GM12878 (cell line): ENCODE measurements at regions not wholly inside any gene's neighbourhood (a gene's known extent, or its start where the extent isn't known, plus 50 kb on each side); places are given as distances from the start of the nearest gene placed in this dataset.
A peak's percentile ranks its signal among the peaks of the same experiment; 100 is the strongest.

Experiments used
- ATAC-seq: fragments of 200-7000 bp; cut with Tn5 transposase; 3 replicates; pipeline ENCODE4 v1.9.1; 2020; ENCODE audit warnings: mild to moderate bottlenecking, moderate library complexity
- BruUV-seq: library from RNA; stranded (reverse); fragments of 400-500 nt; replicated peaks from 2 replicates; lab custom pipeline; 2021; lab: Mats Ljungman, UMichigan
- CTCF ChIA-PET: fragments of 300-600 bp; sonication (Branson Sonifier 250); formaldehyde crosslinking; extraction: SDS; loops from one replicate; lab custom pipeline; 2021; ENCODE audit warnings: inconsistent platforms; lab: Yijun Ruan, JAX
- POLR2A ChIA-PET: fragments of 350-600 bp; formaldehyde crosslinking; extraction: SDS; loops from one replicate; lab custom pipeline; 2021; ENCODE audit warnings: inconsistent platforms; lab: Charles Lee
- RAD21 ChIA-PET: fragments of 300-600 bp; sonication (Branson Sonifier 250); formaldehyde crosslinking; loops from one replicate; lab custom pipeline; 2023; ENCODE audit warnings: antibody characterized with exemption; ENCODE audit not compliant: unreplicated experiment; lab: Charles Lee
- SMC1A ChIA-PET: fragments of 300-600 bp; sonication (Branson Sonifier 250); formaldehyde crosslinking; loops from one replicate; lab custom pipeline; 2023; ENCODE audit not compliant: unreplicated experiment, uncharacterized antibody; lab: Charles Lee
- DNase-seq: peaks from one replicate; pipeline ENCODE4 v3.0.0-alpha.2; 2011; ENCODE audit warnings: low read depth, low spot score
- FAIRE-seq: peaks from 3 replicates; lab custom pipeline; 2011; peaks lifted over from hg19 to GRCh38; lab: Jason Lieb, UNC
- H2AFZ ChIP-seq: 2 replicates; pipeline ENCODE4 v1.6.0; 2011; ENCODE audit warnings: low read depth, low read length, control low read depth; ENCODE audit not compliant: control insufficient read depth
- H3K27ac ChIP-seq: 2 replicates; pipeline ENCODE4 v1.5.1; 2011; ENCODE audit warnings: control low read depth; ENCODE audit not compliant: control insufficient read depth, insufficient read depth
- H3K27me3 ChIP-seq, 2 experiments: replicated peaks in 1 of 2; 2 replicates each; pipeline versions ENCODE4 v1.6.0 to v1.6.1; 2011; ENCODE audit warnings: low read length in 1 of 2; ENCODE audit not compliant: control insufficient read depth in 2 of 2, insufficient read depth in 2 of 2
- H3K36me3 ChIP-seq, 2 experiments: 2 replicates each; pipeline ENCODE4 v1.5.1; 2011; ENCODE audit warnings: low read length in 1 of 2; ENCODE audit not compliant: control insufficient read depth in 2 of 2, insufficient read depth in 2 of 2
- H3K4me1 ChIP-seq: 2 replicates; pipeline ENCODE4 v1.6.1; 2011; ENCODE audit warnings: mild to moderate bottlenecking, low read length, moderate library complexity, mixed read lengths; ENCODE audit not compliant: control insufficient read depth, insufficient read depth
- H3K4me2 ChIP-seq: 2 replicates; pipeline ENCODE4 v1.6.0; 2011; ENCODE audit warnings: control low read depth; ENCODE audit not compliant: control insufficient read depth, insufficient read depth
- H3K4me3 ChIP-seq: fragments of 200-600 bp; sonication (generic); 2 replicates; pipeline ENCODE4 v1.5.1; 2016
- H3K79me2 ChIP-seq: 2 replicates; pipeline ENCODE4 v1.6.0; 2011; ENCODE audit warnings: low read length; ENCODE audit not compliant: control insufficient read depth, insufficient read depth
- H3K9ac ChIP-seq: 2 replicates; pipeline ENCODE4 v1.8.0; 2011; ENCODE audit warnings: low read length, control low read depth, mixed read lengths; ENCODE audit not compliant: control insufficient read depth, insufficient read depth
- H3K9me3 ChIP-seq: replicated peaks from 3 replicates; pipeline ENCODE4 v1.5.1; 2011; ENCODE audit warnings: mild to moderate bottlenecking, low read length; ENCODE audit not compliant: control insufficient read depth, insufficient read depth
- H4K20me1 ChIP-seq: 2 replicates; pipeline ENCODE4 v1.6.0; 2011; ENCODE audit not compliant: control insufficient read depth, insufficient read depth
- EGR1 ChIP-seq, 2 experiments: IDR thresholded peaks; 1 replicate in 1 of 2; 2 replicates in 1 of 2; pipeline ENCODE4 v1.6.1; 2011 to 2012; ENCODE audit warnings: low read depth in 2 of 2, low read length in 2 of 2, borderline replicate concordance in 1 of 2, mild to moderate bottlenecking in 1 of 2, moderate library complexity in 1 of 2
- ETV6 ChIP-seq, 2 experiments: fragments of 450-650 bp in 1 of 2; IDR thresholded peaks in 1 of 2; conservative IDR thresholded peaks in 1 of 2; 2 replicates each; pipeline ENCODE4 v1.6.1; 2014; ENCODE audit warnings: antibody characterized with exemption in 1 of 2, borderline replicate concordance in 1 of 2, low read depth in 1 of 2, mild to moderate bottlenecking in 1 of 2, moderate library complexity in 1 of 2
- GABPA ChIP-seq: IDR thresholded peaks from 2 replicates; pipeline ENCODE4 v1.6.1; 2014; ENCODE audit warnings: antibody characterized with exemption, low read depth, mild to moderate bottlenecking, inconsistent platforms
- GATAD2B ChIP-seq: fragments of 450-650 bp; conservative IDR thresholded peaks from 2 replicates; pipeline ENCODE4 v1.6.1; 2017; ENCODE audit warnings: low read depth, mild to moderate bottlenecking, moderate library complexity
- MXI1 ChIP-seq: fragments of 150-350 bp; IDR thresholded peaks from 2 replicates; pipeline ENCODE4 v1.6.1; 2011; ENCODE audit warnings: low read depth, mild to moderate bottlenecking, inconsistent platforms, low read length, improper control_type of control experiment
- NFYB ChIP-seq: IDR thresholded peaks from 2 replicates; pipeline ENCODE4 v1.6.1; 2011; ENCODE audit warnings: low read depth, mild to moderate bottlenecking, low read length, improper control_type of control experiment, moderate library complexity; ENCODE audit not compliant: insufficient read depth
- SMAD5 ChIP-seq: IDR thresholded peaks from 2 replicates; pipeline ENCODE4 v1.6.1; 2016; ENCODE audit warnings: antibody characterized with exemption, low read depth
- STAT1 ChIP-seq: fragments of 450-650 bp; conservative IDR thresholded peaks from 2 replicates; pipeline ENCODE4 v1.6.1; 2014; ENCODE audit warnings: antibody characterized with exemption, mild to moderate bottlenecking
- ZBED1 ChIP-seq: IDR thresholded peaks from 2 replicates; pipeline ENCODE4 v1.6.1; 2016; ENCODE audit warnings: borderline replicate concordance
- ZNF622 ChIP-seq: fragments of 450-650 bp; IDR thresholded peaks from 2 replicates; pipeline ENCODE4 v1.6.1; 2017; ENCODE audit warnings: mild to moderate bottlenecking, inconsistent platforms
- WGBS: methylation state at CpG from one replicate; pipeline ENCODE4 v1.1.6; 2016; ENCODE audit warnings: low lambda C conversion rate; ENCODE audit not compliant: insufficient replicate concordance, insufficient coverage; ENCODE audit errors: missing lambda C conversion rate; 5-methylcytosine and 5-hydroxymethylcytosine counted together
- in situ Hi-C: fragments of 300-500 bp; cut with MboI; formaldehyde crosslinking; loops from 9 replicates; pipeline ENCODE4 v1.14.3; 2018; ENCODE audit warnings: mixed read lengths
- intact Hi-C: fragments of 100-400 bp; cut with micrococcal nuclease; formaldehyde crosslinking; loops from one replicate; pipeline ENCODE4 v1.14.2; 2022; ENCODE audit not compliant: unreplicated experiment
- TF ChIP-seq, protein P1 (sequence below): IDR thresholded peaks from 2 replicates; pipeline ENCODE4 v1.6.1; 2012; ENCODE audit warnings: mild to moderate bottlenecking, low read depth, low read length
- TF ChIP-seq, protein P2 (sequence below): fragments of 450-650 bp; IDR thresholded peaks from 2 replicates; pipeline ENCODE4 v1.6.1; 2016; ENCODE audit warnings: mild to moderate bottlenecking
- TF ChIP-seq, protein P3 (sequence below): IDR thresholded peaks from 2 replicates; pipeline ENCODE4 v1.6.1; 2012; ENCODE audit warnings: low read depth, low read length, improper control_type of control experiment
- TF ChIP-seq, protein P4 (sequence below): fragments of 450-650 bp; IDR thresholded peaks from 2 replicates; pipeline ENCODE4 v1.6.1; 2017; ENCODE audit warnings: mild to moderate bottlenecking, low read depth, inconsistent platforms; ENCODE audit not compliant: poor library complexity, severe bottlenecking
- TF ChIP-seq, protein P5 (sequence below): fragments of 450-650 bp; IDR thresholded peaks from 2 replicates; pipeline ENCODE4 v1.6.1; 2017; ENCODE audit warnings: low read depth, mild to moderate bottlenecking, moderate library complexity

DNA sequence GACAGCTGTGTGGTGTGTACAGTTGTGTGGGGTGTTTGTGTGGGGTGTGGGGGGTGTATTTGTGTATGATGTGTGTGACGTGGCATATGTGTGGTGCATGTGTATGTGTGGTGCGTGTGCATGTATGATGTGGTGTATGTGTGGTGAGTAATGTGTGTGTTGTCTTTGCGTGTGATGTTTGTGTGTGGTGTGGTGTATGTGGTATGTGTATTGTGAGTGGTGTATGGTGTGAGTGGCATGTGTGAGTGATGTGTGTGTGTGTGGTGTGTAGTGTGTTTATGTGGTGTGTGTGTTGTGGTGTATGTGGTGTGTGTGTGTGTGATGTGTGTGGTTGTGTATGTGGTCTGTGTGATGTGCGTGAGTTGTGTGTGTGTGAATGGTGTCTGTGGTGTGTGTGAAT is 191.1 kb downstream of the MELK start:
- H3K79me2 ChIP-seq, result no peaks in the 10 kb centered on the region
- TF ChIP-seq MXI1 (no peak), GATAD2B (no peak), GABPA (no peak), EGR1 (IDR thresholded peaks at IDR 0.05; ENCODE audit: borderline replicate concordance in 1 of 2, low read depth in 2 of 2, low read length in 2 of 2) (no peak), NFYB (no peak), STAT1 (no peak), SMAD5 (no peak), ZBED1 (no peak), ETV6 (conservative IDR thresholded peaks at IDR 0.05 in 1 of 2, IDR thresholded peaks at IDR 0.05 in 1 of 2; ENCODE audit: borderline replicate concordance in 1 of 2, low read depth in 1 of 2) (no peak), ZNF622 (no peak)
- TF ChIP-seq, protein P1, sequence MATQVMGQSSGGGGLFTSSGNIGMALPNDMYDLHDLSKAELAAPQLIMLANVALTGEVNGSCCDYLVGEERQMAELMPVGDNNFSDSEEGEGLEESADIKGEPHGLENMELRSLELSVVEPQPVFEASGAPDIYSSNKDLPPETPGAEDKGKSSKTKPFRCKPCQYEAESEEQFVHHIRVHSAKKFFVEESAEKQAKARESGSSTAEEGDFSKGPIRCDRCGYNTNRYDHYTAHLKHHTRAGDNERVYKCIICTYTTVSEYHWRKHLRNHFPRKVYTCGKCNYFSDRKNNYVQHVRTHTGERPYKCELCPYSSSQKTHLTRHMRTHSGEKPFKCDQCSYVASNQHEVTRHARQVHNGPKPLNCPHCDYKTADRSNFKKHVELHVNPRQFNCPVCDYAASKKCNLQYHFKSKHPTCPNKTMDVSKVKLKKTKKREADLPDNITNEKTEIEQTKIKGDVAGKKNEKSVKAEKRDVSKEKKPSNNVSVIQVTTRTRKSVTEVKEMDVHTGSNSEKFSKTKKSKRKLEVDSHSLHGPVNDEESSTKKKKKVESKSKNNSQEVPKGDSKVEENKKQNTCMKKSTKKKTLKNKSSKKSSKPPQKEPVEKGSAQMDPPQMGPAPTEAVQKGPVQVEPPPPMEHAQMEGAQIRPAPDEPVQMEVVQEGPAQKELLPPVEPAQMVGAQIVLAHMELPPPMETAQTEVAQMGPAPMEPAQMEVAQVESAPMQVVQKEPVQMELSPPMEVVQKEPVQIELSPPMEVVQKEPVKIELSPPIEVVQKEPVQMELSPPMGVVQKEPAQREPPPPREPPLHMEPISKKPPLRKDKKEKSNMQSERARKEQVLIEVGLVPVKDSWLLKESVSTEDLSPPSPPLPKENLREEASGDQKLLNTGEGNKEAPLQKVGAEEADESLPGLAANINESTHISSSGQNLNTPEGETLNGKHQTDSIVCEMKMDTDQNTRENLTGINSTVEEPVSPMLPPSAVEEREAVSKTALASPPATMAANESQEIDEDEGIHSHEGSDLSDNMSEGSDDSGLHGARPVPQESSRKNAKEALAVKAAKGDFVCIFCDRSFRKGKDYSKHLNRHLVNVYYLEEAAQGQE, result no peak
- TF ChIP-seq, protein P2, sequence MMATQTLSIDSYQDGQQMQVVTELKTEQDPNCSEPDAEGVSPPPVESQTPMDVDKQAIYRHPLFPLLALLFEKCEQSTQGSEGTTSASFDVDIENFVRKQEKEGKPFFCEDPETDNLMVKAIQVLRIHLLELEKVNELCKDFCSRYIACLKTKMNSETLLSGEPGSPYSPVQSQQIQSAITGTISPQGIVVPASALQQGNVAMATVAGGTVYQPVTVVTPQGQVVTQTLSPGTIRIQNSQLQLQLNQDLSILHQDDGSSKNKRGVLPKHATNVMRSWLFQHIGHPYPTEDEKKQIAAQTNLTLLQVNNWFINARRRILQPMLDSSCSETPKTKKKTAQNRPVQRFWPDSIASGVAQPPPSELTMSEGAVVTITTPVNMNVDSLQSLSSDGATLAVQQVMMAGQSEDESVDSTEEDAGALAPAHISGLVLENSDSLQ, result no peak
- TF ChIP-seq, protein P3, sequence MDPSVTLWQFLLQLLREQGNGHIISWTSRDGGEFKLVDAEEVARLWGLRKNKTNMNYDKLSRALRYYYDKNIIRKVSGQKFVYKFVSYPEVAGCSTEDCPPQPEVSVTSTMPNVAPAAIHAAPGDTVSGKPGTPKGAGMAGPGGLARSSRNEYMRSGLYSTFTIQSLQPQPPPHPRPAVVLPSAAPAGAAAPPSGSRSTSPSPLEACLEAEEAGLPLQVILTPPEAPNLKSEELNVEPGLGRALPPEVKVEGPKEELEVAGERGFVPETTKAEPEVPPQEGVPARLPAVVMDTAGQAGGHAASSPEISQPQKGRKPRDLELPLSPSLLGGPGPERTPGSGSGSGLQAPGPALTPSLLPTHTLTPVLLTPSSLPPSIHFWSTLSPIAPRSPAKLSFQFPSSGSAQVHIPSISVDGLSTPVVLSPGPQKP, result no peak
- TF ChIP-seq, protein P4, sequence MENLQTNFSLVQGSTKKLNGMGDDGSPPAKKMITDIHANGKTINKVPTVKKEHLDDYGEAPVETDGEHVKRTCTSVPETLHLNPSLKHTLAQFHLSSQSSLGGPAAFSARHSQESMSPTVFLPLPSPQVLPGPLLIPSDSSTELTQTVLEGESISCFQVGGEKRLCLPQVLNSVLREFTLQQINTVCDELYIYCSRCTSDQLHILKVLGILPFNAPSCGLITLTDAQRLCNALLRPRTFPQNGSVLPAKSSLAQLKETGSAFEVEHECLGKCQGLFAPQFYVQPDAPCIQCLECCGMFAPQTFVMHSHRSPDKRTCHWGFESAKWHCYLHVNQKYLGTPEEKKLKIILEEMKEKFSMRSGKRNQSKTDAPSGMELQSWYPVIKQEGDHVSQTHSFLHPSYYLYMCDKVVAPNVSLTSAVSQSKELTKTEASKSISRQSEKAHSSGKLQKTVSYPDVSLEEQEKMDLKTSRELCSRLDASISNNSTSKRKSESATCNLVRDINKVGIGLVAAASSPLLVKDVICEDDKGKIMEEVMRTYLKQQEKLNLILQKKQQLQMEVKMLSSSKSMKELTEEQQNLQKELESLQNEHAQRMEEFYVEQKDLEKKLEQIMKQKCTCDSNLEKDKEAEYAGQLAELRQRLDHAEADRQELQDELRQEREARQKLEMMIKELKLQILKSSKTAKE, result no peak
- TF ChIP-seq, protein P5, sequence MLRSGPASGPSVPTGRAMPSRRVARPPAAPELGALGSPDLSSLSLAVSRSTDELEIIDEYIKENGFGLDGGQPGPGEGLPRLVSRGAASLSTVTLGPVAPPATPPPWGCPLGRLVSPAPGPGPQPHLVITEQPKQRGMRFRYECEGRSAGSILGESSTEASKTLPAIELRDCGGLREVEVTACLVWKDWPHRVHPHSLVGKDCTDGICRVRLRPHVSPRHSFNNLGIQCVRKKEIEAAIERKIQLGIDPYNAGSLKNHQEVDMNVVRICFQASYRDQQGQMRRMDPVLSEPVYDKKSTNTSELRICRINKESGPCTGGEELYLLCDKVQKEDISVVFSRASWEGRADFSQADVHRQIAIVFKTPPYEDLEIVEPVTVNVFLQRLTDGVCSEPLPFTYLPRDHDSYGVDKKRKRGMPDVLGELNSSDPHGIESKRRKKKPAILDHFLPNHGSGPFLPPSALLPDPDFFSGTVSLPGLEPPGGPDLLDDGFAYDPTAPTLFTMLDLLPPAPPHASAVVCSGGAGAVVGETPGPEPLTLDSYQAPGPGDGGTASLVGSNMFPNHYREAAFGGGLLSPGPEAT, result no peak
- no peaks in the 10 kb centered on the region for H3K36me3 ChIP-seq
- in situ Hi-C loops (no loop called here), intact Hi-C loops (no loop called here)
- no peaks in the 10 kb centered on the region; the same call in 2 of the 3 replicates for H3K9me3 ChIP-seq
- DNase-seq (no peak), ATAC-seq (no peak), FAIRE-seq (peak; percentile 80)
- H2AFZ ChIP-seq, result no peak overlapping the region
- ChIA-PET SMC1A (no interaction called here), RAD21 (no interaction called here), CTCF (no interaction called here), POLR2A (no interaction called here)
- no peak overlapping the region for H3K4me3 ChIP-seq
- no TSS peak for BruUV-seq
- 88% methylated on average over 4 of the region's 4 CpGs for WGBS
- no peak overlapping the region for H3K4me2 ChIP-seq
- H3K9ac ChIP-seq, result no peak overlapping the region
- no peaks in the 10 kb centered on the region for H4K20me1 ChIP-seq
- no peaks in the 10 kb centered on the region; a peak in 1 of 4 replicates for H3K27me3 ChIP-seq
- H3K4me1 ChIP-seq, result peaks cover 11% of the 10 kb centered on the region
- H3K27ac ChIP-seq, result no peak overlapping the region
